ENCODE measurements at regions not wholly inside any gene's neighbourhood (a gene's known extent, or its start where the extent isn't known, plus 50 kb on each side); places are given as distances from the start of the nearest gene placed in this dataset.

GRCh38 chr11:120021391-120021953 lies 116.4 kb downstream of the TRIM29 start:
- Histone ChIP-seq H4K5ac (ENCODE audit: insufficient read length, low read depth, low read length) (no peak overlapping the region), H3K79me2 (ENCODE audit: insufficient read depth, low read length) (no peaks in the 10 kb centered on the region)
- H3K27me3 Mint-ChIP-seq (ENCODE audit: low read depth): peaks cover 16% of the 10 kb centered on the region

More at GRCh38 chr11:120021391-120021953, 116.4 kb downstream of the TRIM29 start:
- H3K18ac ChIP-seq (ENCODE audit: insufficient read length, low read depth, low read length): no peak overlapping the region
- no peak overlapping the region for H3K9ac ChIP-seq (ENCODE audit: extremely low read depth, insufficient read length, low read length)
- H3K27ac Mint-ChIP-seq: no peak overlapping the region
- no peak overlapping the region for H4K91ac ChIP-seq (ENCODE audit: insufficient read length, low read depth, low read length)
- no peaks in the 10 kb centered on the region for H3K23me2 ChIP-seq (ENCODE audit: insufficient read length, low read depth, low read length, poor library complexity, severe bottlenecking)
- no peaks in the 10 kb centered on the region for H3K9me3 ChIP-seq (ENCODE audit: control insufficient read depth, low read depth, low read length)
- no peak overlapping the region for H2BK12ac ChIP-seq (ENCODE audit: insufficient read length, low read depth, low read length)
- no peak overlapping the region for H3K4me2 ChIP-seq (ENCODE audit: insufficient read depth, insufficient read length, low read length)
- H3K4me1 Mint-ChIP-seq: peaks cover 41 to 44% of the 10 kb centered on the region in 2 experiments
- no peak overlapping the region for H3K14ac ChIP-seq (ENCODE audit: insufficient read depth, low read length)
- no peak overlapping the region for H2BK120ac ChIP-seq (ENCODE audit: low read depth, low read length, poor library complexity, severe bottlenecking)
- no peak overlapping the region for H3T11ph ChIP-seq (ENCODE audit: low read length)
- H2BK15ac ChIP-seq (ENCODE audit: low read depth, low read length): no peak overlapping the region
- H4K20me1 ChIP-seq (ENCODE audit: control insufficient read depth, insufficient read depth, insufficient read length): no peaks in the 10 kb centered on the region
- H3K79me1 ChIP-seq (ENCODE audit: insufficient read depth, low read depth, low read length, poor library complexity, severe bottlenecking): no peaks in the 10 kb centered on the region
- TF ChIP-seq, protein P1, sequence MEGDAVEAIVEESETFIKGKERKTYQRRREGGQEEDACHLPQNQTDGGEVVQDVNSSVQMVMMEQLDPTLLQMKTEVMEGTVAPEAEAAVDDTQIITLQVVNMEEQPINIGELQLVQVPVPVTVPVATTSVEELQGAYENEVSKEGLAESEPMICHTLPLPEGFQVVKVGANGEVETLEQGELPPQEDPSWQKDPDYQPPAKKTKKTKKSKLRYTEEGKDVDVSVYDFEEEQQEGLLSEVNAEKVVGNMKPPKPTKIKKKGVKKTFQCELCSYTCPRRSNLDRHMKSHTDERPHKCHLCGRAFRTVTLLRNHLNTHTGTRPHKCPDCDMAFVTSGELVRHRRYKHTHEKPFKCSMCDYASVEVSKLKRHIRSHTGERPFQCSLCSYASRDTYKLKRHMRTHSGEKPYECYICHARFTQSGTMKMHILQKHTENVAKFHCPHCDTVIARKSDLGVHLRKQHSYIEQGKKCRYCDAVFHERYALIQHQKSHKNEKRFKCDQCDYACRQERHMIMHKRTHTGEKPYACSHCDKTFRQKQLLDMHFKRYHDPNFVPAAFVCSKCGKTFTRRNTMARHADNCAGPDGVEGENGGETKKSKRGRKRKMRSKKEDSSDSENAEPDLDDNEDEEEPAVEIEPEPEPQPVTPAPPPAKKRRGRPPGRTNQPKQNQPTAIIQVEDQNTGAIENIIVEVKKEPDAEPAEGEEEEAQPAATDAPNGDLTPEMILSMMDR (conservative IDR thresholded peaks at IDR 0.05): no peak
- peaks cover 20% of the 10 kb centered on the region for H3K4me1 ChIP-seq (ENCODE audit: insufficient read depth, low read length)
- no peak overlapping the region for H2AK5ac ChIP-seq (ENCODE audit: insufficient read length, low read length)
- H3K56ac ChIP-seq (ENCODE audit: insufficient read length, low read depth, low read length): no peak overlapping the region
- no peaks in the 10 kb centered on the region; the same call in 1 of the 2 replicates for H3K27me3 ChIP-seq (ENCODE audit: insufficient read depth, low read length)
- no peak overlapping the region for H4K8ac ChIP-seq (replicated peaks; ENCODE audit: insufficient read length, low read depth, low read length)
- H2BK5ac ChIP-seq (ENCODE audit: insufficient read length, low read length): no peak overlapping the region
- H3K27ac ChIP-seq (ENCODE audit: insufficient read length, low read depth, low read length): no peak overlapping the region
- no peak overlapping the region for H3K23ac ChIP-seq (ENCODE audit: insufficient read length, low read depth, low read length)
- WGBS (ENCODE audit: extremely low coverage, insufficient read length, low lambda C conversion rate): no CpG with 5 or more reads among the region's 7 CpGs
- H2BK20ac ChIP-seq (ENCODE audit: low read depth, low read length, poor library complexity, severe bottlenecking): no peak overlapping the region
- no peaks in the 10 kb centered on the region for H3K36me3 Mint-ChIP-seq (ENCODE audit: insufficient read depth in 1 of 3, low read depth in 3 of 3)
- peak; percentile 3 for DNase-seq
- no peak overlapping the region; a peak in 1 of 5 replicates for H3K4me3 Mint-ChIP-seq
- H2AFZ ChIP-seq (ENCODE audit: low read length): no peak overlapping the region
- no peak overlapping the region for H3K4ac ChIP-seq (ENCODE audit: low read depth, low read length)
- no peaks in the 10 kb centered on the region for H3K9me3 Mint-ChIP-seq
